HG03439 (cell line): ENCODE measurements at regions not wholly inside any gene's neighbourhood (a gene's known extent, or its start where the extent isn't known, plus 50 kb on each side); places are given as distances from the start of the nearest gene placed in this dataset.

Source experiments
- ATAC-seq: cut with Tn5 transposase; IDR thresholded peaks from one replicate; pipeline ENCODE4 v1.9.1; 2021; ENCODE audit warnings: mild to moderate bottlenecking, moderate library complexity; ENCODE audit not compliant: unreplicated experiment

DNA sequence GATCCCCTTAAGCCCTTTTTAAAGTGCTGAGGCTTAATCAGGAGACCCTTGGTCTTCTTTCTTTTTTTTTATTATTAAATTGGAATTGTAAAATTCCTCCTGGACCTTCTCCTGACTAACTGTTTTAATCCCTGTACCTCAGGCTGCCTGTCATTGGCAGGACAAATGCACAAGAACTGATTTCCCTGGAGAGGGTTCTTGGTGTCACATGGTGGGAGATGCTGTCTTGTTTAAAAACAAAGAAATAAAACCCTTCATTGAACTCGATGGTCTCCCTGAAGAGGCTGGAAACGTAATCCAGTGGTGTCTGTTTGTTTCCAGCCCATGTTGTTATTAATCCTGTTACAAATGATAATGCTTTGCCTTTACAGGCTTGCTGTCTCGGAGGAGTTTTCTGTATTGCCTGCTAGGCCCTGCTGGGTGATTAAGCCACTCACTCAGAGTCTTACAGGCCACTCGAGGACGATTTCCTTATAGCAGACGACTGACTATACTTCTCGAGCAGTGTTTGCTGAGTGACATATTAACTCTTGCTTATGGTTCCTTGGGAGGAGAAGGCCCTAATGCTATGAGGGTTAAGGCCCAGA lies 100.5 kb upstream of the MGAT5 start:
- ATAC-seq, result no peak

DNA sequence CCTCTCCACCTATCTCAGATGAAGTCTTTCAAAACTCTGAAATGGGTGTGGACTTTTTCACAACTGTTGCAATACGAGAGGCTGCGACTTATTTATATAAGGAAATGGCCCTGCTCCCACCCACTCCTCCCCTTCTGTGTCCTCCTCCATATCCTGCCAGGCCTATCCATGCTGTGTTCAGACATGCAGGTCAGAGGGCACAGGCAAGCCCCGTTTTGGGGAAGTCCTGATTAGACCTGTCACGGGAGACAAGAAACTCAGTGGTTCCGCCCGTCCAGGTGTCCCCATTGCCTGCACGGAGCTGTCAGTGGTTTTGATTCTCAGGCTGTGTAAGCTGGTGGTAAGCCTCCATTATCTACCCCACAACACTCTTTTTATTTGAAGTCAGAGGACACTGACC lies 99.6 kb upstream of the MGAT5 start:
- no peak for ATAC-seq

DNA sequence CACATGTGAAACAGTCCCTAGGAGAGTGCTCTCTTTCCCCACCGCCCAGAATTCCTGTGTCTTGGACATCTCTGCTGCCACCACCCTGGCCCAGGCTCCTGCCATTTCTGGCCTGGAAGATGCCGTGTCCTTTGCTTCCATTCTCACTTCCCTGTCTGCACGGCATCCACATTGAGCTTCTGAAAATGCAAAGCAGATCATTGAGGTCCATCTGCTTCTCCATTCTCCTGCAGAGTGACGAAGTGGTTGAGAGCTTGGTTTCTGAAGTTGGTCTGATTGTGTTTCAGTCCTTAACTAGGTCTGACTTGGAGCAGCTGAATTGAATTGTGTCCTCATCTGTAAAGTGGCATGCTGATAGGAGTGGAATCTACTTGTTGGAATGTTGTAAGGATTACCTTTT lies 98.7 kb upstream of the MGAT5 start:
- no peak for ATAC-seq

DNA sequence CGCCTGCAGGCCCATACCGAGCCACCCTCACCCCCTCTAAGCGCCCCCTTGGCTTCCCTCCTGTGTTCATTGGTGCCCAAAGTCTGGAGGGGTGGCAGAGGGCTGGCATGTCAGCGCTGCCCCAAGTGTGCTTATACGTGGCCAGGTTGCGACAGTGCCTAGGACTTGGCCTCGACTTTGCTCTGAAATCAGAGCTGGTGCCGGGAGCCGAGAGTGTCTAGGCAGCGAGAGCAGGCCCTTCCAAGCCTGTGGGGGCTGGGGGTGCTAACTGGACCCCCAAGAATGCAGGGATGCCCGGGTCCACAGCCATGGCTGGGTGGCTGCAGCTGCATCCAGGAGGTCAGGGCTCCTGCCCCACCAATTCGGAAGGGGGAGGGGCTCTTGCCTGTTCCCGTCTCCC lies 95.6 kb upstream of the MGAT5 start:
- no peak for ATAC-seq

DNA sequence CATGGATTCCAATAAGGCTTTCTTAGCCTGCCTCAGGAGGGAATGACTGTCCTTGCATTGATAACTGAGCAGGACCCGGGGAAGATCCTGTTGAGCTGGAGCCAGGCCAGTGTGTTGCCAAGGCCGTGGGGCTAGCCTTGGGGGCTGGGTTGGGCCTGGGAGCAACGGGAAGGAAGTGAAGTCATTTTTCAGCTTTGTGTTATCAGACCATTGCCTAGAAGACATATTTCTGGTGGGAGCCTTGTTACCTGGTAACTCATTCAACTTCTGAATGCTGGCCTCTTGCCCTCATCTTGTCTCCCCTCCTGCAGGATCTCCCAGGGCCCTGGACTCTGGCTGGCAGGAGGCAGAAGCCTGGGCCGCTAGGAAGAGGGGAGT lies 92.7 kb upstream of the MGAT5 start:
- no peak for ATAC-seq

DNA sequence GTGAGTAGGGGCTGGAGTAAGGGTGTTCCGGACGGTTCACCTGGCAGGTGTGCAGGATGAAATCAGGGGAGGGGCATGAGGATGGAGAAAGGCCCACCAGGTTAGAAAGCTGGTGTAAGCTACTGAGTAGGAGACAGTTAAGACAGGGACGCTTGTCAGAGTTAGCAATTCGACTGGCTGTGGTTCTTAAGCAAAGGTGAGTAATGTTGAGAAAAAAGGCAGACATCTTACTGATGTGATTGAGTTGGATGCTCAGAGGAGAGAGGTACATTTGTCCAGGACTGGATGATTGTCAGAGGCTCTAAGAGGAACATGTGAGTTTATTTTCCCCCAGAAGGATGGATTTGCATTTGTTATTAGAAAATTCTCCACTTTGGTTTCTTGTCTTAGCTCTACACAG lies 90.5 kb upstream of the MGAT5 start:
- ATAC-seq, result no peak

DNA sequence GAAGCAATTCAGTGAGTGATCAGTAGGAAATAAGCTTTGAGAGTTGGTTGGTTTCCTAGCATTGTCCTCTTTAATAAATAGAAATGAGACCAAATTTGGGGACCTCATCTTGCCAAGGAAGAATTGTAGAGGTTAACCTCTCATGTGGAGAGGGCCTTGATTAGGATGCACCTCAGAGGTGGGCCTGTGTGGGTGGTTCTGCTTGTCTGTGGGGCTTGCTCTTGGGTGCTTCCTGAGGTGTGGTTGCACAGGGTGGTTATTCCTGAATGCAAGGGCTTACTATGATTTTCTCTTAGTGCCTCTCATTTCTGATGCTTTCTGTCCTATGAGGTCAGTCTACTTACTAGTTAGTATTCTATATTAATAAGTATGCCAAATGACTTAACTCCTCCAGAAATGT lies 89.6 kb upstream of the MGAT5 start:
- ATAC-seq, result no peak

DNA sequence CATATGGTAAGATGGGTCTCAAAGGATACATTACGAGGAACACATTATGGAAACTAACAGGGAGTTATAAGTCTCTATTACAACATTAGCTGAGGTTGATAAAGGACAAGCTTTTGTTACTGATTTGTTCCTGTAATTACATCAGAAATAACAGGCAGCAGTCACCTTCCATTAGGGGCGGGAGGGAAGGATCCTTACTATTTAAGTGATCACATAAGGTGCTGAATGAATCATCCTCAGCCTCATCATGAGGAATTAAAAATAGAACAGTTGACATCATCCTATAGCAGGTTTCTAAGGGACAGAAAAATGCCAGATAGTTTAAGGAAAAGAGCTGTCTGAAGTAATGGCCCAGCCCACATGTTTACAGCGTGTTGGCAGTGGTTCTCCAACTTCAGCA lies 86.9 kb upstream of the MGAT5 start:
- ATAC-seq, result no peak

DNA sequence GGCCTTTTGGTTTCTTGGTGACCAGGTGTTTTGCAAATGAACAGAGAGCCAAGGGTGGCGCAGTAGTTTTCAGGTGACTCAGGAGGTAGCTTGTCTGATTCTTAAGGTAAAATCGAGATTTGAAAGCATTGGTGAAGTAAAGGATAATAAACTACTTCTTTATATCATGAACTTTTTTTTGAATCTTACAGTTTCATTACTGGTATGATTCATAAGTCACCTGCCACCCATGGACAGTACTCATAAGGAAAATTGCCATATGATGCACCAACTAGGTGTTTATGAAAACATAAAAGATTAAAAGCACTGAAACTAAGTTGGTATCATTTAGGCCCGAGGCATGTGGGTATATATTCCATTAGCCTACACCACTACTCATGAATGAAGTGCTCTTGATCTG lies 84.1 kb upstream of the MGAT5 start:
- peak; percentile 59 for ATAC-seq

DNA sequence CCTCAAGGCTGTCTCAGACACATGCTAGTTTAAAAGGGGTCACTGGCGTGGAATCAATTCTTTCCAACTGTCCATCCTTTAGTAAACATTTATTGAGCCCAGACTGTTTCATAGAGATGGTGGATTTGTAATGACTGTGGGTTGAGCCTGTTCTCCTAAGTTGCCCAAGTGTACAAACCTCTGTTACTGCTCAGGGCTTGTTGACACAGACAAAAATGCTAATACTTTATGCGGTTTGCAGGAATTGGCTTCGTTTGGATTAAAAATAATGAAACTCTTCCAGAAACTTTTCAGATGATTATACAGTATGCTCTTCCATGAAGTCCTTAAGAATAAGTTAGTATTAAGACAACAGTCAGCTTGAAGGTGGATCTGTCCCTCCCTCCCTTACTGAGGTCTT lies 83.6 kb upstream of the MGAT5 start:
- ATAC-seq, result no peak

DNA sequence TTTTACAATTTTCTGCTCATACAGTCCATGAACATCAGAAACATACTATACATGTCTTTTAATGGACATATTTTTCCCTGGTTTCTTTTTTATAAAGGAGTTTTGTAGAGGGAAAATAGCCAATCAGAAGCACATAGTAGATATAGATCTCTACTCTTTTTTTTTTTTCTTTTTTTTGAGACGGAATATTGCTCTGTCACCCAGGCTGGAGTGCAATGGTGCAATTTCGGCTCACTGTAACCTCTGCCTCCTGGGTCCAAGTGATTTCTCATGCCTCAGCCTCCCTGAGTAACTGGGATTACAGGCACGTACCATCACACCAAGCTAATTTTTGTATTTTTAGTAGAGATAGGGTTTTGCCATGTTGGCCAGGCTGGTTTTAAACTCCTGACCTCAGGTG lies 83.2 kb upstream of the MGAT5 start:
- no peak for ATAC-seq

DNA sequence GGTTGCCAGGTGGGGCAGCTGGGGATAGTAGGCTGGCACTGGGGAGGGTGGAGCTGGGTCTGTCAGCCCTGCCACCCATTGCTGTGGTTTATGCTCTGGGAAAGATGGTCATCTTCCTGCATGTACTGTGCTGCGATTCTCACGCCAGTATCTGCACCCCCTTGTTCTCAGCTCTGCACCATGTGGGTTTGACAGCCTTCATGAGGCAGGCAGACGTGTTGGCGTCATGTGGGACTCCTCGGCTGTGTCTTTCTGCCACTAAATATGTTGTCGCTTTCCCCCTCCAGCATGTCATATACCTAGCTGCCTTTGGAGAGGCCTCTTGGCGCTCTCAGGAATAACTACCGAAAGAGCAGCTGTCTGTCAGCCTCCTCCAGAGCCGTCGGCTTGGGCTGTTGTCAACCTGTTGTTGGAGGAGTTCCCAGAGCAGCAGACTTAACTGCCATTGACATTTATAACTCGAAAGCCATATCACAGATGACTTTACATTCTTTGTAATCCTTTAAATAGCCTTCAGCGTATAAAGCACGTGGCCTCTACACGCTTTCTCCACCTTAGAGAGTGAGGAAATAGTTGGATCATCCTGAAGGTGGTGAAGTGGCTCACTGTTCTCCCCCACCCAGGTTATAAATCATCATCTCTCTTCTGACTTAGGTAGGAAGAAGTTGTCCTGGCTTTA lies 80.4 kb upstream of the MGAT5 start:
- ATAC-seq, result no peak

DNA sequence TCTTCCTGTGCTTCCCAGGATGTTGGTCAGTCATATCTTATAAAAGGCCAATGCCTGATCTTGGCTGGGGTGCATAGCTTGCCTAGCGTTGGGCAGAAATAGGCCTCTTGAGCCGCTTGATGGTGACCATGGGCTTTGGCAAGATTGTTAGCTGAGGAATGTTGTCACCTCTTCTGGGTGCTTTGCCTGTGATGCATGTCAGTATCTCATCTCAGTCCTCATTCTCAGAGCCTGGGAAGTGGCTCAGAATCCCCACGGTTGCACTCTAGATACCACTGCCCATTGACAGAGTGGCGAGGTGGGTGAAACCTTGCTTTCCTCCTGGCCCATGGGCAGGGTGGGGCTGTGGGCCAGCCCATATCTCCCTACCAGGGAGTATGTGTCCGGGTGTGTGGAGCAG lies 79.2 kb upstream of the MGAT5 start:
- ATAC-seq, result no peak

DNA sequence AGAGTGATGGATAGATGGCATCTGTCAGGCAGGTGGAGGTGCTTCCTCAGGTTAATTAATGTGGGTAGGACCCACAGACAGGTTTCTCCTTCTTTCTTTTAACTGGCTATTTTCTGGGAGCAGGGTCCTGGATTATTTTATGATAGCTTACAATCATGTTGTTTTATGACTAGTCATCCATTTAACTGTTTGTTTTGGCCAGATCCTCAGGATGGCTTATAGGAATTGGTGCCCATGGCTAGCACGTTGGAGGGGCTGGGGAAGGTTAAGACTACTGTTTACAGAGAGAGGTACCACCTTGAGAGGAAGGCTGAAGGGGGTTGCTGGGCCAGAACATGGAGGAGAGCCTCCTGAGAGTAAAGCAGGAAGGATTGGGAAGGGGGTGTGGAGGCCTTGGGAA lies 78.0 kb upstream of the MGAT5 start:
- ATAC-seq, result no peak

DNA sequence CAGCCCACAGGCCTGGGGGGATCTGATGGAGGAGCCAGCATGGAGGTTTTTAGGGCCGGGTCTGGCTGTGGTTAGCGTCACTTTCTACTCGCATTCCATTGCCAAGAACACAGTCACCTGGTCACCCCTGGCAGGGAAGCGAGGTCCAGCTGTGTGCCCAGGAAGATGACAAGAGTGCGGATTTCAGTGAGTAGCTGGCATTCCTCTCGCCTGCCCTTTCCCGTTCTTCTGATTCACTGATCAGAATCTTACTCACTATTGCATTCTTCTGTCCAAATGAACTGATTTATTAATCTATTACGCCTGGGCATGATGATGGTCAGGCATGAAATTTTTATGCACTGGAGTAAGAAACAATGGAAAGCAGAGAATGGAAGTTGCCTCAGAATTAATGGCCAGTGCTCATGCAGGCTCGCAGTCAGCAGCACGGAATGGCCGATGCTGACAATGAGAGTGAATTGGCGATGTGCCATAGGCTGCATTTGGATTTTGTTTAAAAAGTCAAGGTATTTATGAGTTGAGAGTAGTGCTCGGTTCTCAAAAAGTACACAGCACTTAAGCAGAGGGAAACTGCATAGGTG lies 76.4 kb upstream of the MGAT5 start:
- no peak for ATAC-seq

DNA sequence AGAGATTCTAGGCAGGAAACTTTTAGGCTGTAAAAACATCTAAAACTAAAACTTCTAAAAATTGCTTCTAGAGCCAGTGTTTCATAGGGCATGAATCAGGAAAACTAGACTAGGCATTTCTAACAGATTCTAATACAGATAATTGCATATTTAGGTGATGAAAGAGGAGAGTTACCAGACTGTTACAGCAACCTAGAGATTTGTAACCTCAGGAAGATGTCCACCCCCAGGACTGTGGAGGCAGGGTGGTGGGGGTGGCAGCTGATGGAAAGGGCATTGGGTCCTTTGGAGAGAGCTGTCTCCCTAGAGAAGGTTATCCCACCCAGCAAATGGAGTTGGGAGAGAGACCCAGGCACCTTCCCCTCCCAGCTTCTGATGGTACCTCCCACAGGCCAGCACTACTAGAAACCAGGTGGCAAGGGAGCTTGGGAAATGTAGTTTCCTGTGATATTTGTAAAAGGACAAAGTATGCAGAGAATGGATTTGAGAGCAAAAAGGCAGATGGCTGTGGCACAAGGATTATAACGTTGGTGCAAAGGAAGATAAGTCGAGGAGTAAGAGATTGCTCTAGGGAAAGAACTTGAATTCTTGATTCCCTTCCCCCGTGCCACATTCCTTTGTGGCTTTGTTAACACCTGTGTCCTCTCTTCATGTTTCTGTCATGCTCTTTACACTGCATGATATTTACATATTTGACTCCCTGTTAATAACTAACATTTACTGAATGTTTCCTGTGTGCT lies 75.6 kb upstream of the MGAT5 start:
- no peak for ATAC-seq

DNA sequence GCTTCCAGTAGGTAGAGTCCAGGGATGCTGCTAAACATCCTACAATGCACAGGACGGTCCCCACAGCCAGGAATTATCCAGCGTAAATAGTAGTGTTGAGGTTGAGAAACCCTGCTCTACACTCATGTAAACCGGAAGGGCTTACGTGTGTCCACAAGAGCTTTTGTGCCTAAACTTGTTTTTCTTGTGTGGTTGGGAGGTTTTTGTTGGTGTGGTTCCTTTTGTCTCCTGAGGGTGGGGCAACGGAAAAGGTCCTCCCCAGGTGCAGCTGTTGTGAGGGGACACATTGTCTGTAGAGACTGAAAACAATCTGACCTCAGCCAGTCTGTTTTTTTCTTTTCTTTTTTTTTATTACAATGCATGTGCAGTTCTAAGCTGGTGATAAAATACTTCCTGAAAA lies 72.7 kb upstream of the MGAT5 start:
- no peak for ATAC-seq

DNA sequence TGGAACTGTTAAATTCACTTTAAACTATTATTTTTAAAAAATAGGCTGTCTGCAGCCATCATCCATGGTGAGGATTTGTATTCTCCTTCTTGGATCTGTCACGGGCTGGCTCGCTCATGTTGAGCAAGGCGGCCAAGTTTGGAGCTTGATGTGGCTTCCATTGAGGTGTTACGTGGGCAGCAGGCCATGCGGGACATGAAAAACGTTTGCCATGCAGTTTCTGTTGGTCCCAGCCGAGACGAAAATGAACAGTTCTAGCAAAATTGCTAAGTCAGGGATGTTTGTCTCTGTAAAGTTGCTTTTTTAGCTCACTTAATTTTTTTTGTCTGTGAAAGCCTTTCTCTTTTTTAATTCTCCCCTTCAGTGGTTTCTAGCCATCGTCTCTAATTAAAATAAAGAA lies 70.2 kb upstream of the MGAT5 start:
- ATAC-seq, result no peak

DNA sequence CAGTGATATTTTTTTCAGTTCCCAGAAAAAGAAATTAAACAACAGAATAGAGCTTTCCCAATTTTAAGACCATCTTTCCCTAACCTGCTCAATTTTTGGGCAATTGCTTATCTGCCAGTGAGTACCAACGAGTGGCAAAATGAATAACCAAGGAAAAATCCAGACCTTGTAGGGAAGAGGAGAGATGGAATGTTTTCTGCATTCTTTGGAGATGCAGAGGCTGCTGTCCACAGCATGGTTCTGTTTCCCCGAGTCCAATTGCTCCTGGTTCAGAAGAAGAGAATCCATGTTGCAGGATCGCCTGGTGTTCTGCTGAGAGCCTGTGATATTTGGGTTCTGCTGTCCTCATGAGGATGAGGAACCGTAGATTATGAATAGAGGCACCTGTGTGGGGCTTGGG lies 68.2 kb upstream of the MGAT5 start:
- no peak for ATAC-seq

DNA sequence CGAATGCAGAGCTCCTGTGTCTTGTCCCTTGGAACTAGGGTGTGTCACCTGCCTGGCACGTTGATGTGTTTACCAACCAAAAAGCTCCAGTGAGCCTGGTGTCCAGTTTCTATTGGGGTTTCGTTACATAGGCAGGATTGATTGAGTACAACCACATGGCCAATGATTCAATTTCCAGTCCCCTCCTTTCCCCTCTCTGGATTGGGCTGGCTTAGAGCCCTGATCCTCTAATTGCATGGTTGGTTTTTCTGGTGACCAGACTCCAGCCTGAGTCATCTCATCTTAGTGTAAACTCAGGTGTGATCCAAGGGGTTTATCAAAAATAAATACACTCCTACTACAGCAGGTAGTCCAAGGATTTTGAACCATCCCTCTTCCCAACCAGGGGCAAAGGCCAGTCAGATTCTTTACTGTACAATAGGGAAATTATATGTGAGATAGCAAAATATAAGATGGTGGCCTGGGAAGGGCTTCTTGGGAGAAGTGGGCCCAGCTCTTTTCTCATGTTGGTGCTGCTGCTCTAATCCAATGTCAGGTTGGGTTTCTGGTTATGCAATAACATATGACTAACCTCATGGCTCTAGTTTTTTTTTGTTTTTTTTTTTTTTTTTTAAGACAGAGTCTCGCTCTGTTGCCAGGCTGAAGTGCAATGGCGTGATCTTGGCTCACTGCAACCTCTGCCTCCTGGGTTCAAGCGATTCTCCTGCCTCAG lies 64.7 kb upstream of the MGAT5 start:
- ATAC-seq, result no peak

DNA sequence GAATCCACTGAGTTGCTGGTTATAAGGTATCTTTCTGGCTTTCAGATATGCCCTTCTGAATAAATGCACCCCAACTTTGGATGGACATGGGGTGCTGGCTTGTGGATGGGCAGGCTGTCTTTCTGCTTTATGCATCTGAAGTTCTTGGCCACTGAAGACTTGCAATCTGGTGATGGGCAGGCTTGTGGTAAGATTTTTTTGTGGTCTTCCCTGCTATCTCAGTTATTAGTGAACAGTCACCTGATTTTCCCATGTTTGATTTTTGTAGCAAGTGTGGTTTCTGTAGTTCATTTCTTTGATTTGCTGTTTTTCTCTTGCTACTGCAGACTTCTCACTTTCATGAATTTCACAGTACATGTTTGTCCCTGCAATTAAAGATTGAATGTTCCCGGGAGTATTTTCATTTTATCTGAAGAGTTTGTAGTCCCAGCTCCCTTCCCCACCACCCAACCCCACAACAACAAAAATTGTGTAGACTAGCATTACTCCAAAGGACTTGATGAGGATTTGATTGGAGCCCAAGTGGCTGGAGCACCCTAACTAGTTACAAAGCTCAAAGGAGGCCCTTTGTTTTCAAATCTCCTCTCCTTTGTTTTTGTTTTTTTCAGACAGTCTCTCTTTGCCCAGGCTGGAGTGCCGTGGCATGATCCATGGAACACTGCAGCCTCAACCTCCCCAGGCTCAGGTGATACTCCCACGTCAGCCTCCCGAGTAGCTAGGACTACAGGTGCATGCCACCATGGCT lies 63.6 kb upstream of the MGAT5 start:
- ATAC-seq, result no peak
